Mesenchymal stem cell (in vitro differentiated cells and primary cell): ENCODE measurements at regions not wholly inside any gene's neighbourhood (a gene's known extent, or its start where the extent isn't known, plus 50 kb on each side); places are given as distances from the start of the nearest gene placed in this dataset.
A peak's percentile ranks its signal among the peaks of the same experiment; 100 is the strongest.

Experiments
- DNase-seq: peaks from one replicate; pipeline ENCODE4 v3.0.0-alpha.2; 2013
- H2AFZ ChIP-seq: one replicate; pipeline ENCODE4 v1.6.1; 2013; ENCODE audit warnings: low read depth, mild to moderate bottlenecking, control low read depth, inconsistent platforms, low read length, moderate library complexity
- H2AK5ac ChIP-seq: 2 replicates; pipeline ENCODE4 v1.6.1; 2013; ENCODE audit warnings: low read length, moderate library complexity, mild to moderate bottlenecking, inconsistent platforms; ENCODE audit not compliant: severe bottlenecking
- H2BK120ac ChIP-seq: one replicate; pipeline ENCODE4 v1.6.1; 2013; ENCODE audit warnings: low read depth, mild to moderate bottlenecking, inconsistent platforms, low read length, moderate library complexity
- H2BK12ac ChIP-seq, 2 experiments: one replicate each; pipeline ENCODE4 v1.6.1; 2013; ENCODE audit warnings: inconsistent platforms in 2 of 2, low read length in 2 of 2, mild to moderate bottlenecking in 2 of 2, moderate library complexity in 2 of 2, control low read depth in 1 of 2
- H2BK15ac ChIP-seq: one replicate; pipeline ENCODE4 v1.6.1; 2013; ENCODE audit warnings: mild to moderate bottlenecking, low read depth, inconsistent platforms; ENCODE audit not compliant: poor library complexity, severe bottlenecking
- H2BK5ac ChIP-seq: 2 replicates; pipeline ENCODE4 v1.6.1; 2013; ENCODE audit warnings: low read depth, mild to moderate bottlenecking, low read length, control low read depth, inconsistent platforms; ENCODE audit not compliant: poor library complexity, severe bottlenecking
- H3K14ac ChIP-seq, 2 experiments: one replicate each; pipeline ENCODE4 v1.6.1; 2013; ENCODE audit warnings: inconsistent platforms in 2 of 2, low read length in 2 of 2, control low read depth in 1 of 2, mild to moderate bottlenecking in 1 of 2, moderate library complexity in 1 of 2
- H3K18ac ChIP-seq, 2 experiments: one replicate each; pipeline ENCODE4 v1.6.1; 2013; ENCODE audit warnings: inconsistent platforms in 2 of 2, low read length in 2 of 2, control low read depth in 1 of 2, low read depth in 1 of 2, mild to moderate bottlenecking in 1 of 2
- H3K23ac ChIP-seq, 2 experiments: one replicate each; pipeline ENCODE4 v1.6.1; 2013; ENCODE audit warnings: inconsistent platforms in 2 of 2, low read length in 2 of 2, mild to moderate bottlenecking in 2 of 2, moderate library complexity in 2 of 2, control low read depth in 1 of 2
- H3K27ac ChIP-seq: 2 replicates; pipeline ENCODE4 v1.5.1; 2013; ENCODE audit warnings: mild to moderate bottlenecking, moderate library complexity, low read length, control low read depth, inconsistent platforms; ENCODE audit not compliant: poor library complexity, severe bottlenecking
- H3K27me3 ChIP-seq, 2 experiments: 2 replicates each; pipeline versions ENCODE4 v1.6.1 to v1.7.0; 2013; ENCODE audit warnings: low read length in 2 of 2, mild to moderate bottlenecking in 2 of 2, moderate library complexity in 2 of 2, control low read depth in 1 of 2, inconsistent platforms in 1 of 2; ENCODE audit not compliant: control insufficient read depth in 1 of 2, insufficient read depth in 1 of 2
- H3K36me3 ChIP-seq, 2 experiments: 2 replicates each; pipeline versions ENCODE4 v1.6.1 to v1.7.0; 2013; ENCODE audit warnings: low read length in 2 of 2, control low read depth in 1 of 2, inconsistent platforms in 1 of 2, low read depth in 1 of 2, mild to moderate bottlenecking in 1 of 2; ENCODE audit not compliant: insufficient read depth in 2 of 2, control insufficient read depth in 1 of 2
- H3K4ac ChIP-seq, 2 experiments: one replicate each; pipeline ENCODE4 v1.6.1; 2013; ENCODE audit warnings: inconsistent platforms in 2 of 2, low read length in 2 of 2, mild to moderate bottlenecking in 2 of 2, moderate library complexity in 2 of 2, control low read depth in 1 of 2, low read depth in 1 of 2
- H3K4me1 ChIP-seq: 2 replicates; pipeline ENCODE4 v1.6.1; 2013; ENCODE audit warnings: low read depth, low read length, control low read depth; ENCODE audit not compliant: control insufficient read depth, insufficient read depth
- H3K4me2 ChIP-seq: 2 replicates; pipeline ENCODE4 v1.6.1; 2013; ENCODE audit warnings: low read length, mild to moderate bottlenecking, inconsistent platforms; ENCODE audit not compliant: poor library complexity, severe bottlenecking
- H3K4me3 ChIP-seq, 2 experiments: 2 replicates each; pipeline versions ENCODE4 v1.5.1 to v1.7.0; 2013; ENCODE audit warnings: low read length in 2 of 2, mild to moderate bottlenecking in 2 of 2, control low read depth in 1 of 2, low read depth in 1 of 2; ENCODE audit not compliant: insufficient read depth in 1 of 2
- H3K79me1 ChIP-seq: replicated peaks from 2 replicates; pipeline ENCODE4 v1.6.1; 2013; ENCODE audit warnings: mild to moderate bottlenecking, control low read depth, low read length, inconsistent platforms; ENCODE audit not compliant: poor library complexity, severe bottlenecking
- H3K9ac ChIP-seq: 2 replicates; pipeline ENCODE4 v1.7.0; 2013; ENCODE audit warnings: mild to moderate bottlenecking, low read length, moderate library complexity
- H3K9me3 ChIP-seq: 2 replicates; pipeline ENCODE4 v1.7.0; 2013; ENCODE audit warnings: mild to moderate bottlenecking, low read length; ENCODE audit not compliant: control insufficient read depth
- H4K8ac ChIP-seq: one replicate; pipeline ENCODE4 v1.6.1; 2013; ENCODE audit warnings: inconsistent platforms, mild to moderate bottlenecking, low read length, moderate library complexity
- H4K91ac ChIP-seq: one replicate; pipeline ENCODE4 v1.6.1; 2013; ENCODE audit warnings: mild to moderate bottlenecking, low read length, inconsistent platforms
- WGBS: methylation state at CpG from one replicate; pipeline ENCODE4 v1.1.7; 2013; ENCODE audit warnings: mixed read lengths; 5-methylcytosine and 5-hydroxymethylcytosine counted together

DNA sequence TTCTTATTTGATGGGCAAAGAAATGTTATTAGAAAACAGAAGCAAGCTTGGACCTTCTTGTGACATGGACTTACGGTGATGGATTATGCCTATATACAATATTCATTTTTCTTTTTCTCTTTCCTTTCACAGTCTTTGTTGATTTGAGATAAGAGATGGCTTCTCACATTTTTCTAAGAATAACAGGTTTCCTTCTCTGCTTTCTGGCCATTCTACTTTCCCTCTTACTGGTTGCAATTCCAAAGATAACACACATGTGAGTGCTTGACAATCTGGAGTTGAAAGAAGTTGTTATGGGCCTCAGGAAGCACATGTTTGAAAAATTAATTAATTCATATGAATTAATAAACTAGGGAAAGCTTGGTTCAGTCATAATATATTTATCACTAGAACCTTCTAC, 89.8 kb upstream of the RPS23 start:
- Histone ChIP-seq H3K4me3 (no peak overlapping the region), H3K9ac (no peak overlapping the region), H3K14ac (no peak overlapping the region), H3K4me1 (peaks cover 5% of the 10 kb centered on the region), H3K9me3 (no peaks in the 10 kb centered on the region), H2BK5ac (no peak overlapping the region), H2AFZ (no peak overlapping the region), H3K79me1 (no peaks in the 10 kb centered on the region), H4K91ac (no peak overlapping the region), H3K4ac (no peak overlapping the region), H3K27me3 (no peaks in the 10 kb centered on the region), H3K4me2 (no peak overlapping the region), H3K36me3 (no peaks in the 10 kb centered on the region), H2BK12ac (no peak overlapping the region), H2AK5ac (no peak overlapping the region), H3K18ac (no peak overlapping the region), H3K23ac (no peak overlapping the region), H2BK15ac (no peak overlapping the region), H3K27ac (no peak overlapping the region), H2BK120ac (no peak overlapping the region), H4K8ac (no peak overlapping the region)
- no CpG with 5 or more reads among the region's 1 CpG for WGBS
- no peak for DNase-seq

DNA sequence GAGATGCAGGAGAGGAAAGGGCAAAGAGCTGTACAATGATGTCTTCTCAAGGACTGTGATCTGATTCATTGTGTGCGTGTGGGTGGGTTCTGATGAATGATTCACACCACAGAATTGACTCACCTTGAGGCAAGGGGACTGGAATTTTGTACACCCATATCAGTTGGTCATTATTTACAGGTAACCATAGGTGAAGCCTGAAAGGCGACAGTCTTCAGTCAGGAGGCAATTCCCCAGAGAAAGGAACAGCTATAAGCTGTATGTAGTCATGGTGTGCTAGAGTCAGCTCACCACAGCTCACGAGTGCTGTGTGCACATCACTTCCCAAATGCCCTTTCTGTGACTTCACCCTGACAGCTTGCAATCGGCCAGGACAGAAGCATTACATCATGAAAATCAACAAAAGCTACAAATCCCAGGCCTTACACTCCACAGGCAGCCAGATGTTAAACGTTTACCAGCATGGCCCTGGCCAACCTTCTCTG, 87.6 kb upstream of the RPS23 start:
- Histone ChIP-seq H3K18ac (no peak overlapping the region), H4K8ac (no peak overlapping the region), H3K79me1 (no peaks in the 10 kb centered on the region), H3K4me3 (no peak overlapping the region), H3K23ac (no peak overlapping the region), H3K4me1 (peaks cover 5% of the 10 kb centered on the region), H3K4ac (no peak overlapping the region), H2BK5ac (no peak overlapping the region), H2AFZ (no peak overlapping the region), H4K91ac (no peak overlapping the region), H3K27ac (no peak overlapping the region), H2BK15ac (no peak overlapping the region), H3K4me2 (no peak overlapping the region), H3K14ac (no peak overlapping the region), H3K27me3 (no peaks in the 10 kb centered on the region), H3K9ac (no peak overlapping the region), H2BK120ac (no peak overlapping the region), H2AK5ac (no peak overlapping the region), H3K9me3 (no peaks in the 10 kb centered on the region), H2BK12ac (no peak overlapping the region), H3K36me3 (no peaks in the 10 kb centered on the region)
- whole genome bisulfite sequencing = 75% methylated on average over 5 of the region's 5 CpGs
- peak; percentile 74 for DNase-seq

DNA sequence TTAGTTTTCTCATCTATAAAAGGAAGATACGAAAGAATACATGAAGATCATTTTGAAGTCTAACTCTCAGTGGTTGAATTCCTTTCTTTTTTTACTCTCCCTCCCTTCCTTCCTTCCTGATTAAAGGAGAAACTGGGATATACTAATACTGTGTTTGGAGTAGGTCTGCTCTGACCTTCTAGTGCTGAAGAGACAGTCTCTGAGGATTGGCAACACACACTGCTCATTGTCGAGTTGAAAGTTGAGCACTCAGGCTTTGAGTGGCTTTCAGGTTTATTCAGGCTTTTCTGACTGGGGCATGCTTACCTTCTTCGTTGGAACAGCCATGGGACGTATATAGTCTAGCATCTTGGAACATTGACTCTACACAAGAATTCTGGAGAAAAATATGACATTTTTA, 86.9 kb upstream of the RPS23 start:
- Histone ChIP-seq H3K4me2 (no peak overlapping the region), H3K27ac (no peak overlapping the region), H2BK120ac (no peak overlapping the region), H4K8ac (no peak overlapping the region), H3K4me3 (no peak overlapping the region), H3K4me1 (peaks cover 5% of the 10 kb centered on the region), H2BK15ac (no peak overlapping the region), H3K9ac (peak overlapping the region; percentile 58), H3K79me1 (no peaks in the 10 kb centered on the region), H3K18ac (no peak overlapping the region), H3K23ac (no peak overlapping the region), H3K36me3 (no peaks in the 10 kb centered on the region), H3K14ac (no peak overlapping the region), H2BK12ac (no peak overlapping the region), H2AFZ (no peak overlapping the region), H2AK5ac (no peak overlapping the region), H2BK5ac (no peak overlapping the region), H4K91ac (no peak overlapping the region), H3K27me3 (no peaks in the 10 kb centered on the region), H3K9me3 (no peaks in the 10 kb centered on the region), H3K4ac (no peak overlapping the region)
- WGBS = 88% methylated on average over 3 of the region's 4 CpGs
- no peak for DNase-seq

DNA sequence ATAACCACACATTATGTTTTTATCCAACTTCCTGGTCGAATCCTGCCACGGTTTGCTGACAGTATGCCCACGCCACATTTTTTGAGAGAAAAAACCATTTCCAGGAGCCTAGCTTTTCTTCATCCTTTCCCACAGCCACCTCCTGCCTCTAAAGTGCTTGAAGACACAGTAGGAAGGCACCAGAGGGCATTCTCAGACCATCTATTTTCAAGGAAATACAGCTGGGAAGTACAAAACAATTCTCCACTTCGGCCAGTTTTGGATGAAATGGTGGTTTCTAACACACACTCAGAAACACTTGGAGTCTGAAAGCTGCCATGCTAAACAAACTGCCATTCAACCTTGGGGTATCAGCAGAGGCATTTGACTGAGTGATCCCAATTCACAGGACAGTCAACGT, 86.3 kb upstream of the RPS23 start:
- Histone ChIP-seq H3K27me3 (no peaks in the 10 kb centered on the region), H3K9me3 (no peaks in the 10 kb centered on the region), H2BK120ac (no peak overlapping the region), H4K91ac (no peak overlapping the region), H3K4me2 (no peak overlapping the region), H3K18ac (no peak overlapping the region), H3K9ac (peak overlapping the region; percentile 58), H3K4ac (no peak overlapping the region), H2BK12ac (no peak overlapping the region), H2AK5ac (no peak overlapping the region), H3K79me1 (no peaks in the 10 kb centered on the region), H3K4me3 (no peak overlapping the region), H3K14ac (no peak overlapping the region), H3K27ac (no peak overlapping the region), H3K4me1 (peaks cover 5% of the 10 kb centered on the region), H4K8ac (peak overlapping the region; percentile 42), H2AFZ (no peak overlapping the region), H3K23ac (no peak overlapping the region), H2BK15ac (no peak overlapping the region), H3K36me3 (no peaks in the 10 kb centered on the region), H2BK5ac (no peak overlapping the region)
- WGBS = 70% methylated on average over 5 of the region's 5 CpGs
- peak; percentile 67 for DNase-seq
